ENCODE measurements at regions not wholly inside any gene's neighbourhood (a gene's known extent, or its start where the extent isn't known, plus 50 kb on each side); places are given as distances from the start of the nearest gene placed in this dataset.

GRCh38 chr1:38326856-38327255, 280.3 kb upstream of the POU3F1 start:
- no peak for DNase-seq

DNA sequence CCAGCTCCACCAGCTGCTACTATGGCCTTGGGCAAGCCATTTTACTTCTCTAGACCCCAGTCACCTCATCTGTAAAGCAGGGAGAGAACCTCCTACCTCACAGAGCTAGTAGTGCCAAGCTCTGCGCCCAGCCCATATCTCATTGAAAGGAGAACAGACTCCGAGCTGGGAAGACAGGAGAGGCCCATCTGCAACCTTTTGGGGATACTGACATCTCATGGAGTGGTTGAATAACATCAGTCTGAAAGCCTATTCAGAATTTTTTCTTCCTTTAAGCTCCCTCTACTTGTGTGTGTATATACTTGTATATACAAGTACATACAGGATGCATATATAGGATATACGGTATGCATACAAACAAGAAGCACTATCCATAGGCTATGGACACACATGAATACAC, 279.5 kb upstream of the POU3F1 start:
- no peak for DNase-seq

GRCh38 chr1:38312753-38313152, 266.2 kb upstream of the POU3F1 start:
- DNase-seq: no peak

GRCh38 chr1:38310079-38310478, 263.5 kb upstream of the POU3F1 start:
- no peak for DNase-seq

DNA sequence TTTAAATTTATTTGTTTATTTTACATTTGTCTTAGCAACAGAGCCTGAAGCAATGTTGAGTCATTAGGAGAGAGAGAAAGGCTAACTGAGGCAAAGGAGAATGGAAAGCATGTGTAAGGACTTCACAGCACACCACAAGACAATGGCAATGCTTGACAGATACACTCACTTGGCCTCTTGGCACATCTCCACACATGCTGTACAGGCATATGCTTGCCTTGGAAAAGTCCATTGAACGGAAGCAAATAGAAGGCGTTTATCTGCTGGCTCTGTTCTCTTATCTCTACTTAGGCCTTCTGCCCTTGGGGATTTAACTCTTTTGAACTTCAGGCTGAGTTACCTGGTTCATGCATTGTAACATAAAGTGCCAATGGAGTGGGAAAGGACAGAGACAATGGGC, 262.2 kb upstream of the POU3F1 start:
- DNase-seq: no peak

DNA sequence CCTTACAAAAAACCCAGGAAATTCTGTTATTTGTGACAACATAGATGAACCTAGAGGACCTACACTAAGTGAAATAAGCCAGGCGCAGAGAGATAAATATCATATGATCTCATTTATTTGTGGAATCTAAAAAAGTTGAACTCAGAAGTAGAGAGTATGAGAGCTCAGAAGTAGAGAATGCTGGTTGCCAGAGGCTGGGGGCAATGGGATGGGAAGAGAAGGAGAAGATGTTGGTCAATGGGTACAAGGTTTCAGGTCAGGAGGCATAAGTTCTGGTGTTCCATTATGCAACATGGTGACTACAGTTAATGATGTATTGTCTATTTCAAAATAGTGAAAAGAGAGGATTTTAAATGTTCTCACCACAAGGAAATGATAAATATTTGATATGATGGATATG, 259.1 kb upstream of the POU3F1 start:
- DNase-seq: no peak

GRCh38 chr1:38303843-38304242, 257.2 kb upstream of the POU3F1 start:
- DNase-seq: no peak

DNA sequence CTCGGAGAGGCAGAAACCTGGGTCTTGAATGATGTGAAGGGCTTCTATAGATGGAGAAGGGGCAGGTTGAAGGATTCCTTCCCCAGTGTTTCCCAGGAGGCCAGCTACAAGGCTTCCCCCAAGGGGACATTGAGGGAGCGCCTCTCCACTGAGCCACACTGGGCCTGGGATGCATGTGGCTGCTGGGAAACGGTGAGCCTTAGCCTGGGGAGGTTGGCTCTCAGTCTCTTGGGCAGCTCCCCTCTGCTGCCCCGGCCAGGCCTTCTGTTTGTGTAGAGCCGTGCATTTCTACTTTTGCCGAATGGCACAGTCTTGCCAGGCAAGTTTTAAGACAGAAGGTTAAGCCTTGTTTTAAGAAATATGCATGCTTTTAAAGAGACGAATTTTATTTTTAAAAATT, 254.4 kb upstream of the POU3F1 start:
- DNase-seq: no peak

DNA sequence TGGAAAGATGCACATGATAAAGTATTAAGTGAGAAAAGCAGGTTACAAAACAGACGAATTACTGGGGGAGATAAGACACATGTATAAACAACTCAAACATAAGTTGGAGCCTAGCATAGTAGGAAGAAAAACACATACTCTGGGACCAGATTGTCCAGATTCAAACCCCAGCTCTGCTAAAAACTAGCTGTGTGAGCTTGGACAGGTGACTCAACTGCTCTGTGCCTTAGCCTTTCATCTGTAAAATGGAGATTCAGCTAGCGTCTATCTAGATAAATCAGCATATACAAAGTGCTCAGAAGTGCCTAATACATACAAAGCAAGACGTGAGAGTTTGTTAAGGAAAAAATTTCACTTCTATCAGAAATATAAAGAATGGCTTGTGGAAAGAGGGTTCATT, 254.0 kb upstream of the POU3F1 start:
- no peak for DNase-seq

- DNase-seq: no peak
Measured at GRCh38 chr1:38297842-38298241, 251.2 kb upstream of the POU3F1 start.

DNA sequence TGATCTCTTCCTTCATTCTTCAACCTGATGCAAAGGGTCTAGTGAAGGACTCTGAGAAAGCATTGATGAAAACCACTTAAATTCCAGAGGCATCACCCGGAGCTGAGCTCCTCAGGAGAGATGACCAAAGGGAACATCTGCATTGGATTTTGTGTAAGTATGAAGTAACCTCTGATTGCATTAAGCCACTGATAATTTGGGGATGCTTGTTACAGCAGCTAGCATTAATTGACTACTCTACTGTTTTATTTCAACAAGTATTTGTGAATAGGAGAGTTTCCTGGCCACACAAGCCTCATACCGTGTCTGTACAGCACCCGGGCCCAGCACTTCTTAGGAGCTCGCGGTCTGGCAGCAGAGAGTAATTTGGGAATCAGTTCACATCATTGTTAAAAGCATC, 250.7 kb upstream of the POU3F1 start:
- no peak for DNase-seq

- DNase-seq: peak; percentile 54
Measured at GRCh38 chr1:38296047-38296446, 249.5 kb upstream of the POU3F1 start.

GRCh38 chr1:38293567-38293966, 247.0 kb upstream of the POU3F1 start:
- DNase-seq: no peak

DNA sequence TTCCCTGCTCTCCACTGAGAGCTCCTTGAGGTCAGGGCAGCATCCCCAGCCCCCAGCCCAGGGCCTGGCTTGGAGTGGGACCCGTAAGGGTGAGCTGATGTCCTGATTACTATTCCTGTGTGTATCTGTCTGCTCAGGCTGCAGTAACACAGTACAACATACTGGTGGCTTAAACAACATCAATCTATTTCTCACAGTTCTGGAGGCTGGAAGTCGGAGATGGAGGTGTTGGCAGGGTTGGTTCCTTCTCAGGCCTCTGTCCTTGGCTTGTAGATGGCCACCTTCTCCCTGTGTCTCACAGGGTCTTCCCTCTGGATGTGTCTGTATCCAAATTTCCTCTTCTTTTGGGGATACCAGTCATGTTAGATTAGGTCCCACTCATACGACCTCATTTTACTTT, 246.4 kb upstream of the POU3F1 start:
- no peak for DNase-seq

- DNase-seq: no peak
Measured at GRCh38 chr1:38291906-38292521, 245.4 kb upstream of the POU3F1 start.

DNA sequence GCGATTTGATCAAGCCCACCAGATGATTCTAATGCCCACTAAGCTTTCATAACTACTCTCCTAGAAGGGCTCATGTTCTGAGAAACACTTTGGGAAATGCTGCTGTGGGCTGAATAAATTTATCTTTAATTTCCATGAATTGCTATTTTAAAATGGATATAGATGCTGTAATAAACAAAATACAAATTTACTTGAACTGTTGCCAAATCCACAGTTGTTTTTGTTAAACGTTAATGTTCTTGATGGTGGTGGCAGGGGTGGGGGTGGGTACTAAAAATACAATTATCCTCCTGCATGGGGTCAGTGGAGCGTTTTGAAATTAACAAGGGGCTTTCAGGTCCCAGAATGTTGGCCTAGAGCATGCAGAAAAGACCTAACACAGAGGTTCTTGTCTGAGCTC, 244.7 kb upstream of the POU3F1 start:
- DNase-seq: no peak

GRCh38 chr1:38289034-38289433, 242.4 kb upstream of the POU3F1 start:
- DNase-seq: no peak

DNA sequence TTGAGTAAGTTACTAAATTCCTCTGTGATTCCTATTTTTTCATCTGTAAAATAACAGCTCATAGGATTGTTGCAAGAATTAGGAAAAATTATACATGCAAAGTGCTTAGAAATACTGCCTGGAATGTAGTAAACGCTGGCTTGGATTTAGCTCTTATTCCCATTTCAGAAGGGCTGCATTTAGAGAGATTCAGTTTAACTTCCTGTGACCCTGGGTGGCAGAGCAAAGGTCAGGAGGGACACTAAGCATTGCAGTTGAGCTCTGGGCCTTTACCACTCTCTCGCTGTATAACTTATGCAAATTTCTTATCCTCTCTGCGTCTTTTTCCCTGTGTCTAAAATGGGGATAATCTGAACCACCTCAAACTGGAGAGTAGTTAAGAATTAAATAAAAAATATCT, 241.0 kb upstream of the POU3F1 start:
- no peak for DNase-seq

GRCh38 chr1:38287036-38287435, 240.4 kb upstream of the POU3F1 start:
- no peak for DNase-seq

- no peak for DNase-seq
Measured at GRCh38 chr1:38285807-38286530, 239.4 kb upstream of the POU3F1 start.

GRCh38 chr1:38284953-38285352, 238.4 kb upstream of the POU3F1 start:
- no peak for DNase-seq

DNA sequence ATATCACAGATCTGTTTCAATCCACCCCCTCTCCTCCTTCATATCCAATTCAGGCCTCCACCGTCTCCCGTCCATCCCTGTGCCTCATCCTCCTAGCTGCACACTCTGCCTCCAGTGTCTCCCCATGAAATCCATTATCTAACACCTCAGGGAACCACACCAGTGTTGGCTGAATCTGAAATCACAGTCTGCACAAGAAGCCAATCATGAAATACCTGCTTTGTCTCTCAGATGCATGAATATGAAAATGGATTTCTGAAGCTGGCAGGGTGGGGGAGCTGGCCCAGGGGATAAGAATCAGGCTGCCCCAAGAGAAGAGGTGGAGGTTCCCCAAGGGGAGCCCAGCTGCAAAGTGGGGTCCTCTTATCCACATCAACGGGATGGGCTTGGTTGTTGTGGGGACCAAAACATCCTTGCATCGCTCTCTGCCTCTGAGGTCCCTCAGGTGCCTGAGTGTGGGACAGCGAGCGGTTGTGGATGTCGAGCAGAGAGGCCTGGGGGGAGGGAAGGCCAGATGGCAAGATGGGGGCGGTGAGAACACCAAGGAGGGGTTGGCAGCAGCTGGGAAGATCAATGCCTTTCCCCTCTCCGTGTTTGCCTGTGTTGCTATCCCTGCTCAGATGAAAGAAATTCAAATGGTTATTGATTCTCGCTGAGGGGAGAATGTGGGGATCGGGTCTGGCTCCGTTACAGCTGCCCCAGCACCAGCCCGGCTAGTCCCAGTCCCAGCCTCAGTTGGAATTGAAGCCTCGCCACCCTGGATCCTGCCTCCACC, 237.3 kb upstream of the POU3F1 start:
- no peak for DNase-seq

DNA sequence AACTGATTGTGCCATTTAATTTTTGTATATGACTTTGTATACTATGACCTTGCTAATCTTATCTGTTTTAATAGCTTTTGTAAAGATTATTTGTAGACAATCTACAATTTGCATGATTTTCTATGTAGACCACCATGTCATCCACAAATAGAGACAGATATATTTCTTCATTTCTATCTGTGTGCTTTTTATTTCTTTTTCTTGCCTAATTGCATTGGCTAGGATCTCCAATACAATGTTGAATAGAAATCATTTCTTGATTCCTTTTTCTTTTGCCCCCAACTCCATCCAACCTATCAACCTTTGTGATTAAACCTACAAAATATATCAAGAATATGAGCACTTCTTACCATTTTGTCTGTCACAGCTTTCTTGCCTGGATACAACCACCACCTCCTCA, 232.6 kb upstream of the POU3F1 start:
- DNase-seq: no peak

- no peak for DNase-seq
Measured at GRCh38 chr1:38277646-38278045, 231.1 kb upstream of the POU3F1 start.
